HG03378 (cell line): ENCODE measurements at regions not wholly inside any gene's neighbourhood (a gene's known extent, or its start where the extent isn't known, plus 50 kb on each side); places are given as distances from the start of the nearest gene placed in this dataset.
"Not testable (repeated sequence)": the region's sequence is repeated elsewhere in the genome, so short reads cannot be mapped to it uniquely, and the experiment has no call there.

Source experiments
- ATAC-seq: cut with Tn5 transposase; IDR thresholded peaks from one replicate; pipeline ENCODE4 v1.9.1; 2021; ENCODE audit warnings: mild to moderate bottlenecking, moderate library complexity; ENCODE audit not compliant: unreplicated experiment

GRCh38 chr12:92406404-92407070 is 260.9 kb upstream of the BTG1 start:
- not testable (repeated sequence) for ATAC-seq

- not testable (repeated sequence) for ATAC-seq
Observed at GRCh38 chr12:92405801-92406251, 260.2 kb upstream of the BTG1 start.

GRCh38 chr12:92404921-92405320 is 259.3 kb upstream of the BTG1 start:
- no peak for ATAC-seq

- no peak for ATAC-seq
Observed at GRCh38 chr12:92404259-92404894, 258.7 kb upstream of the BTG1 start.

GRCh38 chr12:92403210-92404175 is 257.8 kb upstream of the BTG1 start:
- peak; percentile 91 for ATAC-seq

- ATAC-seq, result no peak
Observed at GRCh38 chr12:92402415-92402814, 256.8 kb upstream of the BTG1 start.

GRCh38 chr12:92400006-92400405 is 254.4 kb upstream of the BTG1 start:
- ATAC-seq, result peak; percentile 21

- no peak for ATAC-seq
Observed at GRCh38 chr12:92398565-92399309, 253.1 kb upstream of the BTG1 start.

- ATAC-seq, result no peak
Observed at GRCh38 chr12:92396647-92397252, 251.1 kb upstream of the BTG1 start.

GRCh38 chr12:92395322-92395721 is 249.7 kb upstream of the BTG1 start:
- ATAC-seq, result no peak

GRCh38 chr12:92394895-92395294 is 249.2 kb upstream of the BTG1 start:
- no peak for ATAC-seq

GRCh38 chr12:92393504-92393903 is 247.9 kb upstream of the BTG1 start:
- no peak for ATAC-seq

- ATAC-seq, result not testable (repeated sequence)
Observed at GRCh38 chr12:92391726-92392125, 246.1 kb upstream of the BTG1 start.

GRCh38 chr12:92389466-92389865 is 243.8 kb upstream of the BTG1 start:
- ATAC-seq, result no peak

- no peak for ATAC-seq
Observed at GRCh38 chr12:92385296-92385695, 239.7 kb upstream of the BTG1 start.

GRCh38 chr12:92384571-92384970 is 238.9 kb upstream of the BTG1 start:
- no peak for ATAC-seq

- ATAC-seq, result no peak
Observed at GRCh38 chr12:92382383-92382878, 236.8 kb upstream of the BTG1 start.

- ATAC-seq, result no peak
Observed at GRCh38 chr12:92381856-92382255, 236.2 kb upstream of the BTG1 start.

- ATAC-seq, result no peak
Observed at GRCh38 chr12:92378682-92379479, 233.2 kb upstream of the BTG1 start.
